Activated naive CD4-positive, alpha-beta T cell treated with anti-CD3 and anti-CD28 coated beads, Interleukin-2, amount 50 U/mL, for 72 hours (primary cell): ENCODE measurements at regions not wholly inside any gene's neighbourhood (a gene's known extent, or its start where the extent isn't known, plus 50 kb on each side); places are given as distances from the start of the nearest gene placed in this dataset.
"Not testable (repeated sequence)": the region's sequence is repeated elsewhere in the genome, so short reads cannot be mapped to it uniquely, and the experiment has no call there.

Experiments used
- ATAC-seq, 2 donors: fragments of 150-1000 bp; cut with Tn5 transposase; 2 replicates each; pipeline ENCODE4 v1.10.0; 2021; ENCODE audit warnings: mild to moderate bottlenecking in 2 of 2, moderate library complexity in 2 of 2
- DNase-seq, 2 donors: peaks; one replicate each; pipeline ENCODE4 v3.0.0; 2021 to 2022; ENCODE audit warnings: low spot score in 2 of 2
- H3K27ac Mint-ChIP-seq, 2 donors: one replicate each; pipeline ENCODE4 v1.8.0; 2022; ENCODE audit warnings: mild to moderate bottlenecking in 2 of 2, mixed read lengths in 2 of 2
- H3K36me3 Mint-ChIP-seq, 2 donors: one replicate each; pipeline ENCODE4 v1.8.0; 2022; ENCODE audit warnings: mixed read lengths in 2 of 2
- H3K9me3 Mint-ChIP-seq, 2 donors: one replicate each; pipeline ENCODE4 v1.8.0; 2022; ENCODE audit warnings: mixed read lengths in 2 of 2

DNA sequence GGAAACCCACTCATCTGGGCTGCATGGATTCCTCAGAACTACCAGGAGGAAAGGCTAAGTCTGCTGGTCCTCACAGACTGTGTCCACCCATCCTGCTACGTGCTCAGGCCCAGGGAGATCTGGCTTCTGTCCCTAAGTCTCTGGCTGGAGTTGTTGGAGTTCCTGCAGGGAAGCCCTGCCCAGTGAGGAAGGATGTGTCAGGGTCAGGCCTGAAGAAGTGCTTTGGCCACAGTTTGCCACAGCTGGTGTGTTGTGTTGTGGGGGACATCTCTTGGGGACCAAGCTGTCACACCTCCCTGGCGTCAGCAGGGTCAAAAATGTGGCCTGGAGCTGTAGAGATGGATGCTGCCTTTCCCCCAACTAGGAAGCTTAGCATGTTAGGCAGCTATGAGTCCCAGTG is 684.7 kb downstream of the METTL15 start:
- peaks cover 27 to 34% of the 10 kb centered on the region in 2 donors for H3K9me3 Mint-ChIP-seq
- DNase-seq, result no peak
- no peak for ATAC-seq
- peaks cover 0 to 24% of the 10 kb centered on the region in 2 donors for H3K36me3 Mint-ChIP-seq
- no peak overlapping the region for H3K27ac Mint-ChIP-seq

GRCh38 chr11:28787897-28788296 is 679.7 kb downstream of the METTL15 start:
- H3K36me3 Mint-ChIP-seq, result peaks cover 0 to 16% of the 10 kb centered on the region in 2 donors
- ATAC-seq, DNase-seq, H3K27ac Mint-ChIP-seq: not testable (repeated sequence)
- peaks cover 22 to 34% of the 10 kb centered on the region in 2 donors for H3K9me3 Mint-ChIP-seq

DNA sequence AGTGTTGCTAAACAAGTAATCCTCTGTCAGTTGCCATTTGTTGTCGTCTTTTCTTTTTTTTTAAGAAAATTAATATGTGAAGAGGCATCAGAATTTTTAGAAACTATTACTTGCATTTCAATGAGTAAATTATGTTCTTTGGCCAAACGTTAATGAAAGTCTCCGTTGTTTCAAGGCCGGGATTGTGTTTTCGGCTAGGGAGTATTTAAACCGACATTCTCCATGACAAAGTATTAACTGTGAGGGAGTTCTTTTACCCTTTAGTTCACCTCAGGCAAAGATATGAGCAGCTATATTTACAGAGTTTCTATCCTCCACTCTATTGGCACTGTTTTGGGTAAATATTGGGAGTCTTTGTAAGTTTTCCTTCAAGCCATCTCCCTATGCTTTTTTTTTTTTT is 668.9 kb downstream of the METTL15 start:
- ATAC-seq, result no peak
- Mint-ChIP-seq H3K27ac (no peak overlapping the region), H3K9me3 (peaks cover 14 to 15% of the 10 kb centered on the region in 2 donors), H3K36me3 (peaks cover 6 to 10% of the 10 kb centered on the region in 2 donors)
- DNase-seq, result no peak

- DNase-seq, result no peak
- Mint-ChIP-seq H3K9me3 (peaks cover 26 to 27% of the 10 kb centered on the region in 2 donors), H3K36me3 (peaks cover 6 to 10% of the 10 kb centered on the region in 2 donors), H3K27ac (no peak overlapping the region)
- ATAC-seq, result no peak
Observed at GRCh38 chr11:28773606-28774005, 665.4 kb downstream of the METTL15 start.

DNA sequence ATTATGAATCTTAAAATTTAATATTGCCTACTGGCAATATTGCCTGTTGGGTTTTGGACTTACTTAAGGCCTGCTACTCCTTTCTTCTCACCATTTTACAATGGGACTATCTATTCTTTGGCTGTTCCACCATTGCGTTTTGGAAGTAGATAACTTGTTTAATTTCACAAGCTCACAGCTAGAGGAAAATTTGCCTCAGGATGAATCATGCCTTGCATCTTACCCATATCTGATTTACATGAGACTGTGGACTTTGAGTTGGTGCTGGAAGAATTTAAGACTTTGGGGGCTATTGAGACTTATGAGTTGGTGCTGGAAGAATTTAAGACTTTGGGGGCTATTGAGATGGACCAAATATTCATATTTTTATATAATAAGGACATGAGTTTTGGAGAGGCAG is 662.6 kb downstream of the METTL15 start:
- ATAC-seq, result no peak
- peaks cover 6 to 10% of the 10 kb centered on the region in 2 donors for H3K36me3 Mint-ChIP-seq
- DNase-seq, result no peak
- H3K27ac Mint-ChIP-seq, result no peak overlapping the region
- H3K9me3 Mint-ChIP-seq, result peaks cover 32 to 36% of the 10 kb centered on the region in 2 donors

GRCh38 chr11:28767574-28767973 is 659.4 kb downstream of the METTL15 start:
- Mint-ChIP-seq H3K9me3 (peaks cover 22 to 40% of the 10 kb centered on the region in 2 donors), H3K36me3 (peaks cover 0 to 3% of the 10 kb centered on the region in 2 donors), H3K27ac (no peak overlapping the region)
- ATAC-seq (no peak), DNase-seq (no peak)

GRCh38 chr11:28763876-28764275 is 655.7 kb downstream of the METTL15 start:
- H3K9me3 Mint-ChIP-seq, result peaks cover 9 to 32% of the 10 kb centered on the region in 2 donors
- DNase-seq (no peak), ATAC-seq (no peak)
- H3K27ac Mint-ChIP-seq, result no peak overlapping the region
- no peaks in the 10 kb centered on the region for H3K36me3 Mint-ChIP-seq

GRCh38 chr11:28763151-28763550 is 655.0 kb downstream of the METTL15 start:
- DNase-seq (no peak), ATAC-seq (no peak)
- Mint-ChIP-seq H3K27ac (no peak overlapping the region), H3K36me3 (no peaks in the 10 kb centered on the region), H3K9me3 (peaks cover 9 to 25% of the 10 kb centered on the region in 2 donors)

DNA sequence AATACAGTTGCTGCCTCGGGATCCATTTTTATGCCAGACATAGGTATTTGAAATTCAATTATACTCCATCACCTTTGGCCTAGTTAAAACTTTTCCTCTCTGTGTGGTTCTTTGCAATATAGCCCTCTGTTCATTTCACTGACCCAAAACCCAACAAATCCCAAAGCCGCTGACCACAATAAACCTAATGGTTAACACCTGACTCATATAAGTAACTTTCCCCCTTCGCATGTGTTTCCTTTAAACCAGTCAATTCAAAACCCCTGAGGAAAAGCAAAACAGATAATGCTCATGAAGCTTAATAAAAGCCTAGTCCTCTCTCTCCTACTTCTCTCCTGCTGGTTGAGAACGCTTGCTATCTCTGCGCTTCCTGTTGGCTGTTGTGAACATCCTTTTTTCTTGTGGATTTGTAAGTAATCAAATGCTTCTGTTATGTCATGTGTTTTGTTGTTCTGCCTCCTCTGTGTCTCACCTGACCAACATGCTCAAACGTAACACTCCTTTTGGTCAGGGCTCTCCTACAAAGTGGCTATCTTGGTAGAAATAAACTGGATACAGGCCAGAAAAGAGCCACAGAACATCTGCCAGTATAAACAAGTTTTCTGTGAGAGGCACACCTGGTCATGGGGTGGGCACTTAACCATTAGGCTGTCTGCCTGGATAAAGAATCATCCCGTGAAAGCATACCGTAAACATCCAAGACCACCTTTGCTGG is 652.6 kb downstream of the METTL15 start:
- no peak for DNase-seq
- no peaks in the 10 kb centered on the region for H3K36me3 Mint-ChIP-seq
- peaks cover 3 to 16% of the 10 kb centered on the region in 2 donors for H3K9me3 Mint-ChIP-seq
- H3K27ac Mint-ChIP-seq, result no peak overlapping the region
- no peak for ATAC-seq

GRCh38 chr11:28759311-28759710 is 651.1 kb downstream of the METTL15 start:
- DNase-seq, result no peak
- ATAC-seq, result no peak
- Mint-ChIP-seq H3K9me3 (peaks cover 3 to 5% of the 10 kb centered on the region in 2 donors), H3K36me3 (no peaks in the 10 kb centered on the region), H3K27ac (no peak overlapping the region)

DNA sequence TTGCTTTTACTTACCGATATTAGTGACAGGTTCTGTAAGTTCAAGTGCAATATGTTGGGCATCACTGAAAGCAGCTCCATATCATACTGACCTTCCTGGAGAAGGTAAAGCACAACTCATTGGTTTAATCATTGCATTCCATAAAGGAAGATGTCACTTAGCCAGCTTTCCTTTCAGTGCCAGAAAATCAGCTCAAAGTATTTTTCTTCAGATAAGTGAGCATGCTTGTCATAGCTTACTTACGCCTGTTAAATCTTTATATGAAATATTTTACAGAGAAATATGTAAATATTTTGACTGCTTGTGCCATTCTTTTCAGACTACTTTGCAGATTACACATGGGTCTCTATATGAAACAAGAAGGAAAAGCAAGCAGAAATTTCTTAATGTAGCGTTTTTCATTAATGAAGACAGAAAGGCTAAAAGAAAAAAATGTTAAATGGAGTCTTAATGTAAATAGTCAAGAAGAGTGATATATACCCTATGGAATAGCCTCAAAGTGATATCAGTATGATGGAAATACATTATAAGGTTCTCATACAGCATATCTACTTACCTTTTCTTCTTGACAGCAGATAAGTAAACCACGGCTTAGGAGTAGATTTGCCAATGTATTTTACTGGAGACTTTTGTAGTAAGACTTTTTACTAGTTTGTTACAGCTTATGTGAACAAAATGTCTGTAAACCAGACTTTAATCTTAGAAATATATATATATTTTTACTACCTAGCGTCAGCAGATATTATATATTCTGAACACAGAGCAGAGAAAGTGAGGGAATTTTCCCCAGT is 649.7 kb downstream of the METTL15 start:
- H3K27ac Mint-ChIP-seq, result no peak overlapping the region
- ATAC-seq, result no peak
- no peaks in the 10 kb centered on the region for H3K36me3 Mint-ChIP-seq
- H3K9me3 Mint-ChIP-seq, result peaks cover 3 to 5% of the 10 kb centered on the region in 2 donors
- DNase-seq, result no peak

DNA sequence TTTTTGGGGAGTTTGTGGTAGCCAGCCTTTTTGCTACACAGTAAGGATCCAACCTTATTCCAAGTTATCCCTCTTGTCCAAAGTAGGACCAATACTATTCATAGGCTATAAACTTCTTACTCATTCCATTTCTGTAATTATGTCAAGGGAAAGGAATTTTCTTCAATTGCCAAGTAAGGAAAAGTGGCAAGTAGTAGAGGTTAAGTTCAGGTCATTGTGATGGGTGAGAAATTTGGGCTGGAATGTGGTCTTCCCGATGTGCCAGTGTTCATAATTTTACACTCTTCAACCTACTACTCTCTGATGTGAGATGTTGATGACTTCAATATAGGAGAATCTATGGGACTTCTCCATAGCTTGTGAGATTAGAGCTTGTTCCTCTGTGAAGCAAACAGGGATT is 648.8 kb downstream of the METTL15 start:
- no peak for DNase-seq
- ATAC-seq, result no peak
- no peaks in the 10 kb centered on the region for H3K36me3 Mint-ChIP-seq
- H3K27ac Mint-ChIP-seq, result no peak overlapping the region
- peaks cover 3 to 5% of the 10 kb centered on the region in 2 donors for H3K9me3 Mint-ChIP-seq

- ATAC-seq, result no peak
- no peaks in the 10 kb centered on the region for H3K36me3 Mint-ChIP-seq
Observed at GRCh38 chr11:28743061-28743550, 634.9 kb downstream of the METTL15 start.

DNA sequence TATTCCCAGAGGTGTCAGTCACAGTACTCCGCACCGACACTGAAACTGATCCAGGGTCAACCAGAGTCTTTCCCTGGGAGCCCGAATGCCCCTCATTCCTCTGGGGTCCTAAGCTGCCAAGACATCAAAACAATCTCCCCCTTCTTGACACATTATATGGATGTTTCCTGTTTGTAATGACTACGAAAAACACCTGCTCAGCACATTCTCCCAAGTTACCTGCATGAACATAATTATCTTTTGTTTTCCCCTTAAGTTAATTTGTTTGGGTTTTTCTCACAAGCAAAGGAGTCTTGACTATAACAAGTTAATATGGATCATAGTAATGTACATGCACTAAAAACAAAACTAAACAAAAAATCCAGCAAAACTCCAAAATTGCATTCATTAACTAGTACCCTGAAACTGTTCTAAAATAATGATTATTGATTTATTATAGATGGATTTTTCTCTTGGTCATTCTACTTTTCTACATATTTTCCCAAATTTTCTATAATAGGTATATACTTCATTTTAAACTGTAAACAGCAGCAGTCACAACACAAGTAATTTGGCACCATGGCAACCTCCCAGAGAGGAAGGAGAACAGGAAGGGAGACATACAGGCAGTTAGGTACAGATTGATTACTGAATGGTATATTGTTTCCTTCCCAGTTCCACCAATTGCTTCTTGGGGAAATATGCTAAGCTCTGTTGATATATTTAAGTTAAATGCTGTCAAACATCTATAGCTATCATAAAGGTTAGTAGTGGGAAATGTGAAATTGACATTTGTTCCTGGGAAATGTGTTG is 631.5 kb downstream of the METTL15 start:
- no peaks in the 10 kb centered on the region for H3K36me3 Mint-ChIP-seq
- H3K27ac Mint-ChIP-seq, result no peak overlapping the region
- ATAC-seq (no peak), DNase-seq (no peak)
- H3K9me3 Mint-ChIP-seq, result peaks cover 5 to 7% of the 10 kb centered on the region in 2 donors

More at GRCh38 chr11:28743061-28743550, 634.9 kb downstream of the METTL15 start:
- peaks cover 19 to 20% of the 10 kb centered on the region in 2 donors for H3K9me3 Mint-ChIP-seq
- H3K27ac Mint-ChIP-seq, result no peak overlapping the region
- no peak for DNase-seq

DNA sequence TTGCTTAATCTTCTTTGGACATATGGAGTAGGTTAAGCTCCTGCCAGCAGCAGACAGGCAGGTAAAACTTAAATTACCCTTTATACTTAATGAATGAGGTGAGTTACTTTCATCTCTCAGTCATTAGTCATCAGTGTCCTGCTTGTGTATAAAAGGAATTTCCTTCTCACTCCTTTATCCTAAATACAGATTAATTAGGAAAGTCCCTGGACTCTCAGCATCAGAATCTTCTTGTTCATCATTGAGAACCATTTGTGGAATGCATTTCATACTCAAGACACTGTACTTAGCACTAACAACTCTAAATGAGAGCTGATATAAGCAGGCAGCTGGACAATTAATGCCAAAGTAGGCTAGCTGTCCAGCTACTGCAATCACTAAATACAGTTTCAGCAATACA is 630.4 kb downstream of the METTL15 start:
- ATAC-seq (no peak), DNase-seq (no peak)
- H3K27ac Mint-ChIP-seq, result no peak overlapping the region
- peaks cover 0 to 15% of the 10 kb centered on the region in 2 donors for H3K9me3 Mint-ChIP-seq
- no peaks in the 10 kb centered on the region for H3K36me3 Mint-ChIP-seq

DNA sequence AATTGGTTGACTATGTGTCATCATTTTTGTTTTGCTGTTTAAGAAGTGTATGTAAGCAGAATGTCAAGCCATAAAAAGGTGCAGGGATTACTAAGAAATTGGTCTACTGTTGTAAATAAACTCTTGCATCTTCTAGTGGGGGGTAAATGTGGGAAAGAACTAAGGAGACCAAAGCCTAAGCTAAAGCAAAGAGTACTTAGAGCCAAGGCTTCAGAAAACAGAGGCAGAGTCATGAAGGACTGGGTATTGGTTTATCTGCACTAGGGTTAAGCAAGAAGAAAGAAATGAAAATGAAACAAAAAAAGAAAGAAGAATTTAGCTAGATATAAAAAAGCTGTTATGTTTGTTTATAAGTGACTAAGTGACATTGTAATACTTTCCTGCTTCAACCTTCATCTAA is 628.1 kb downstream of the METTL15 start:
- Mint-ChIP-seq H3K9me3 (peaks cover 7 to 24% of the 10 kb centered on the region in 2 donors), H3K27ac (no peak overlapping the region), H3K36me3 (no peaks in the 10 kb centered on the region)
- DNase-seq (no peak), ATAC-seq (no peak)

DNA sequence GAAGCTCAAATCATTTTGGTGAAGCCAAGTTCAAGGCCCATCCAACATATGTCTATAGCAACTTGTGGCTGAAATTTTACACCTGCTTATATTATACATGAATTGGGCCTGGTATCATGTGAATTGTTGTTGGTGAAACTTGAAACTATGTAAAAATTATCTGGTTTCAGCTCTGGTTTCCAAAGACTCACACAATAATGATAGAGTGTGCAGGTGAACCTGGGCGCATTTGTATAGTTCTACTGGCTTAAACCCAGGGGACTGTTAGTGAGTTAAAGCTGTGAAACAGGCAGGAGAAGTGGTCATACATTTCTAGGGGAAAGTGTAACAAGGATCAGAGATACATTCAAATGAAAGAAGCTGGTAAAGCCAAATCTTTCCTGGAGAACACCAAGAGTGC is 627.3 kb downstream of the METTL15 start:
- Mint-ChIP-seq H3K9me3 (peaks cover 7 to 24% of the 10 kb centered on the region in 2 donors), H3K27ac (no peak overlapping the region), H3K36me3 (no peaks in the 10 kb centered on the region)
- no peak for DNase-seq
- ATAC-seq, result no peak
